Testis (tissue), 2 donors: ENCODE measurements at regions not wholly inside any gene's neighbourhood (a gene's known extent, or its start where the extent isn't known, plus 50 kb on each side); places are given as distances from the start of the nearest gene placed in this dataset.

Experiments used
- DNase-seq: peaks from one replicate; pipeline ENCODE4 v3.0.0-alpha.2; 2019
- H3K27ac ChIP-seq, 2 donors: fragments of 200-600 bp; sonication (generic); one replicate each; pipeline ENCODE4 v1.5.1; 2019
- H3K27me3 ChIP-seq: fragments of 200-600 bp; sonication (generic); one replicate; pipeline ENCODE4 v1.5.1; 2019
- H3K36me3 ChIP-seq: fragments of 200-600 bp; sonication (generic); one replicate; pipeline ENCODE4 v1.5.1; 2017; ENCODE audit warnings: low read depth; ENCODE audit errors: missing control alignments
- H3K4me1 ChIP-seq: fragments of 200-600 bp; sonication (generic); one replicate; pipeline ENCODE4 v1.5.1; 2019
- H3K4me3 ChIP-seq, 2 donors: fragments of 200-600 bp; sonication (generic); one replicate each; pipeline ENCODE4 v1.5.1; 2017 to 2019
- H3K9me3 ChIP-seq: fragments of 200-600 bp; sonication (generic); one replicate; pipeline ENCODE4 v1.5.1; 2017
- CTCF ChIP-seq, 3 experiments: fragments of 450-650 bp in 2 of 3; fragments of 200-600 bp in 1 of 3; sonication (generic) in 1 of 3; IDR thresholded peaks; one replicate each; pipeline ENCODE4 v1.5.1; 2016 to 2019; ENCODE audit warnings: antibody characterized with exemption in 3 of 3, mild to moderate bottlenecking in 2 of 3, moderate library complexity in 1 of 3
- POLR2A ChIP-seq: fragments of 450-650 bp; IDR thresholded peaks from one replicate; pipeline ENCODE4 v1.6.1; 2017; ENCODE audit warnings: antibody characterized with exemption, mild to moderate bottlenecking, moderate library complexity
- WGBS, 2 donors: methylation state at CpG; one replicate each; pipeline ENCODE4 v1.1.5; 2018; 5-methylcytosine and 5-hydroxymethylcytosine counted together
- intact Hi-C: fragments of 100-400 bp; cut with DNase I; formaldehyde crosslinking; loops from one replicate; pipeline ENCODE4 v1.15.1; 2023; ENCODE audit warnings: low total_unique reads

GRCh38 chr7:82677493-82677892 is 233.9 kb upstream of the CACNA2D1 start:
- no peaks in the 10 kb centered on the region for H3K36me3 ChIP-seq
- intact Hi-C loops, result no loop called here
- H3K4me1 ChIP-seq, result no peaks in the 10 kb centered on the region
- no peak overlapping the region for H3K27ac ChIP-seq
- 72 to 81% methylated on average over 2 of the region's 2 CpGs for WGBS, 2 donors
- no peak for DNase-seq
- H3K4me3 ChIP-seq, result no peak overlapping the region
- TF ChIP-seq POLR2A, result no peak
- no peak for TF ChIP-seq CTCF (IDR thresholded peaks at IDR 0.05)
- H3K27me3 ChIP-seq, result no peaks in the 10 kb centered on the region
- no peaks in the 10 kb centered on the region for H3K9me3 ChIP-seq

GRCh38 chr7:82676777-82677463 is 233.3 kb upstream of the CACNA2D1 start:
- H3K36me3 ChIP-seq, result no peaks in the 10 kb centered on the region
- H3K4me1 ChIP-seq, result no peaks in the 10 kb centered on the region
- no peak for DNase-seq
- no peaks in the 10 kb centered on the region for H3K9me3 ChIP-seq
- no peak overlapping the region for H3K4me3 ChIP-seq
- no peak for TF ChIP-seq POLR2A
- no peak for TF ChIP-seq CTCF (IDR thresholded peaks at IDR 0.05)
- no peak overlapping the region for H3K27ac ChIP-seq
- H3K27me3 ChIP-seq, result no peaks in the 10 kb centered on the region
- whole genome bisulfite sequencing, 2 donors, result 57 to 71% methylated on average over 5 of the region's 5 CpGs
- intact Hi-C loops, result no loop called here

- Histone ChIP-seq H3K36me3 (no peaks in the 10 kb centered on the region), H3K4me1 (no peaks in the 10 kb centered on the region), H3K27ac (no peak overlapping the region), H3K9me3 (no peaks in the 10 kb centered on the region), H3K4me3 (no peak overlapping the region), H3K27me3 (no peaks in the 10 kb centered on the region)
- TF ChIP-seq CTCF (IDR thresholded peaks at IDR 0.05) (no peak), POLR2A (no peak)
- intact Hi-C loops, result no loop called here
- WGBS, 2 donors, result 74 to 77% methylated on average over 2 of the region's 2 CpGs
- DNase-seq, result no peak
Measured at GRCh38 chr7:82675396-82675795, 231.8 kb upstream of the CACNA2D1 start.

- Histone ChIP-seq H3K27ac (no peak overlapping the region), H3K4me3 (no peak overlapping the region), H3K27me3 (no peaks in the 10 kb centered on the region), H3K9me3 (no peaks in the 10 kb centered on the region), H3K4me1 (no peaks in the 10 kb centered on the region), H3K36me3 (no peaks in the 10 kb centered on the region)
- intact Hi-C loops, result no loop called here
- TF ChIP-seq POLR2A (no peak), CTCF (IDR thresholded peaks at IDR 0.05) (no peak)
- WGBS, 2 donors, result 93 to 96% methylated on average over 1 of the region's 1 CpG
- no peak for DNase-seq
Measured at GRCh38 chr7:82674268-82674667, 230.7 kb upstream of the CACNA2D1 start.

- TF ChIP-seq POLR2A, result no peak
- no peak for TF ChIP-seq CTCF (IDR thresholded peaks at IDR 0.05)
- 91 to 92% methylated on average over 2 of the region's 2 CpGs for WGBS, 2 donors
- Histone ChIP-seq H3K4me3 (no peak overlapping the region), H3K4me1 (no peaks in the 10 kb centered on the region), H3K9me3 (no peaks in the 10 kb centered on the region), H3K36me3 (no peaks in the 10 kb centered on the region), H3K27me3 (no peaks in the 10 kb centered on the region), H3K27ac (no peak overlapping the region)
- intact Hi-C loops, result no loop called here
- DNase-seq, result no peak
Measured at GRCh38 chr7:82672078-82672477, 228.5 kb upstream of the CACNA2D1 start.
